Fibroblast of lung (primary cell): ENCODE measurements at regions not wholly inside any gene's neighbourhood (a gene's known extent, or its start where the extent isn't known, plus 50 kb on each side); places are given as distances from the start of the nearest gene placed in this dataset.

Experiments
- CTCF ChIP-seq, 2 donors: IDR thresholded peaks in 1 of 2; conservative IDR thresholded peaks in 1 of 2; 1 replicate in 1 of 2; 2 replicates in 1 of 2; pipeline ENCODE4 v1.5.1; 2011 to 2012; ENCODE audit warnings: low read length in 2 of 2, control low read depth in 1 of 2, inconsistent platforms in 1 of 2, low read depth in 1 of 2, mild to moderate bottlenecking in 1 of 2
- EZH2 ChIP-seq: IDR thresholded peaks from 2 replicates; pipeline ENCODE4 v1.5.1; 2012; ENCODE audit warnings: low read length, control low read depth, mild to moderate bottlenecking; ENCODE audit errors: missing control alignments

- TF ChIP-seq CTCF (conservative IDR thresholded peaks at IDR 0.05 in 1 of 2, IDR thresholded peaks at IDR 0.05 in 1 of 2; ENCODE audit: low read depth in 1 of 2, low read length in 2 of 2), result no peak
- no peak for TF ChIP-seq EZH2
Observed at GRCh38 chr1:90798344-90798743, 81.2 kb upstream of the BARHL2 start.
